OCI-LY7 (cell line): ENCODE measurements at regions not wholly inside any gene's neighbourhood (a gene's known extent, or its start where the extent isn't known, plus 50 kb on each side); places are given as distances from the start of the nearest gene placed in this dataset.

Experiments
- CTCF ChIP-seq: fragments of 200-600 bp; sonication (generic); conservative IDR thresholded peaks from 2 replicates; pipeline ENCODE4 v1.5.1; 2014; ENCODE audit warnings: mild to moderate bottlenecking, antibody characterized with exemption, low read length, moderate library complexity, mixed read lengths
- EZH2phosphoT487 ChIP-seq: fragments of 200-600 bp; sonication (generic); IDR thresholded peaks from 2 replicates; pipeline ENCODE4 v1.6.1; 2018; ENCODE audit warnings: low read depth, borderline replicate concordance, mild to moderate bottlenecking, mixed run types, antibody characterized with exemption, low read length, moderate library complexity, mixed read lengths

- TF ChIP-seq CTCF (no peak), EZH2phosphoT487 (no peak)
Measured at GRCh38 chr2:228592925-228593324, 411.4 kb upstream of the SPHKAP start.
